Activated effector memory CD4-positive, alpha-beta T cell treated with Interleukin-2 at 50 U/mL for 16 hours (primary cell): ENCODE measurements at regions not wholly inside any gene's neighbourhood (a gene's known extent, or its start where the extent isn't known, plus 50 kb on each side); places are given as distances from the start of the nearest gene placed in this dataset.

Source experiments
- DNase-seq: peaks from one replicate; pipeline ENCODE4 v3.0.0-alpha.2; 2020

- DNase-seq: no peak
Measured at GRCh38 chr4:18291981-18292380, 270.4 kb upstream of the LCORL start.

DNA sequence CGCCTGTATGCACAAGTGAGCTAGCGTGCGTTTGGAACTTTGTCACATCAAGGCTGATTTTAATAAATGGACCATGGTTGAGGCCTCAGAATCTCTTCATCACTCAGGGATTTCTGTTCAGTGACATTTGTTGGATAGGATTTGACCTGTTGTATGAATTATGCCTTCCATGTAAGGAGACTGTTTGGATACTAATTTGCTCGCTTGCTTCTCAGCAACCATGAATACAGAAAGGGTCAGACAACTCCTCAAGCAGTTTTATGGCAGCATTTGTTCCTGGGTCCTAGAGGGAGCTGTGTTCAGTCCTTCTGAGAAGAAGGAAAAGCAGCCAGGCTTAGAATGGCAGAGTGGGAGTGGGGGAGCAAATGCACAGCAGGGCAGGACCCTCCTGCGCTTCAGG is 269.7 kb upstream of the LCORL start:
- DNase-seq: no peak

DNA sequence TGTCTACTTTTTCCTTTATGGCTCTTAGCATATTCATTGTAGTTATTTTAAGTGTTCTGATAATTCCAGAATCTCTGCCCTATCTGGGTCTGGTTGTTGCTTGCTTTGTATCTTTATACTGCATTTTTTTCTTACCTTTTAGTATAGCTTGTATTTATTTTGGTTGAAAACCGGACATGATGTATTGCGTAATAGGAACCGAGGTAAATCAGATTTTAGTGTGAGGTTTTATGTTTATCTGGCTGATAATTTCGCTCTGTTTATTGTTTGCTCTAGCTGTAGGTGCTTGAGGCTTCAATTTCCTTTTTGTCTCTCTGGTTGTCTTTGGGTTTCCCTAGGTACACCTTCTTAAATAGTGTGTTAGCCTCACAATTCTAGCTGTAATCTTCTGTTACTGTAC is 263.8 kb upstream of the LCORL start:
- DNase-seq: no peak

GRCh38 chr4:18278244-18278643 is 256.7 kb upstream of the LCORL start:
- DNase-seq: no peak

DNA sequence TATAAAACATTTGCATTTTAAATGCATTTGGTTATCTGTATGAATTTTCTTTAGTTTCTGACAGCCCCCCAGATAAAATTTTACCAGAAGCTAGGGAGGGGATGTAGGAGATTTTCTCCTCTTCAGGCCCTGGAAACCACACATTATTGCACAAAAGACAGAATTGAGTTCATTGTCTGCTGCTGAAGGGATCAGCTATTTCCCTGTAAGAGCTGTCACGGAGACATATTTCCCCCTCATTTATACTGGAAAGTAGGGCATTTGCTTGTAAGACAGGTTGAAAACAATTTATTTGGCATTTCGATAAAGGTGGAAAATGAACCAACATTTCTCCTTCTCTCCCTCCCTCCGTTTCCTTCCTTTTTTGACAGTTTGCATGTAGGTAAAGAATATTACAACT is 241.3 kb upstream of the LCORL start:
- DNase-seq: no peak

- DNase-seq: no peak
Measured at GRCh38 chr4:18252052-18252451, 230.5 kb upstream of the LCORL start.

DNA sequence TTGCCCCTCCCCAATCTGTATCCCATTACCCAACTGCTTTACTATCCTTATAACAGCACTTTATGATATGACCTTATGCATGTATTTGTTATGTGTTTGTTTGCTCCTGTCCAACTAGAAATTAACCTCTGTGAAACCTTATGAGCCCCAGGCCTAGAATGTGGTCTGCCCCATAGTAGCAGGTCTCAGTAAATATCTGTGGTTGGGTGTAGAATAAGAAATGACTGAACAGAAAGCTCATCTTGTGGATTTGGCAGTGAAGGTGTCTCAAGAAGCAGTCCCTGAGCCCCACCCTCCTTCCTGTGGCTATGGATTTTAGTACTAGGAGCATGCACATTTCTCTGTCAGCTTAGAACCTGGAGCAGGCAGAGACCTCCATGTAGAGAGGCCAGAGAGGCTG is 229.0 kb upstream of the LCORL start:
- no peak for DNase-seq

GRCh38 chr4:18248611-18249010 is 227.1 kb upstream of the LCORL start:
- DNase-seq: no peak

GRCh38 chr4:18247189-18247588 is 225.6 kb upstream of the LCORL start:
- DNase-seq: no peak

DNA sequence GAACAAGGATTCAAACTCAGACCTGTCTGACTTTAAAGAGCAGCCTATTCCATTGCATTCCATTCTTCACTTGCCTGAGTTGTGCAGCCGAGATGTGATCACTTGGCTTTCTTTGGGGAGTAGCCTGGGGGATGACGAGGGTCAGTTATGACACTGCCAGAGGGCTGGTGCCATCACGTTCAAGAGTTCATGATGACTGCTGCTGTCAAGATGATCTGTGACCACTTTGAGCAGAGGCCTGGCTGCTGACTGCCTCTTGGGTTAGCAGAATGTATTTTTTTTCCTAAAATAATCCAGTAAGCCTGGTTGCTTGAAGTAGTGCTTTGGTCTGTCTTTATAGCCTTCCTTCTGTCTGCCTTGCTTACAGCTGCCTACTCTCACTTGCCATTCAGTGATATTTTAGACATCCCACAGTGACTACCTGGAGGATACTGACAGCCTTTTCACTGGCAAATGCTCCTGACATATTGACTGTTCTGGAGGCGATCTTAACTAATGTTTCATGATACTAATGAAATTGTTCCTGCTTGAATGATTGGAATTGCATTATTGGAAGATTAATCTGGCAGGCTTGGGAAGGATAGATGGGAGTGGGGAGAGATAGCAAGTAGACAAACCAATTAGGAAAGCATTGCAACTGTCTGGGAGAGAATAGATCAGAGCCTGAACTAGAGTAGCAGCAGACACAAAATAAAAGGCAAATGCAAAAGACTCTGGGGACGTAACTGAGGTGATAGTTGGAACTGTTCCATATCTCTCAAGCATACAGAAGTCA is 221.6 kb upstream of the LCORL start:
- no peak for DNase-seq

GRCh38 chr4:18241727-18242126 is 220.2 kb upstream of the LCORL start:
- DNase-seq: no peak

DNA sequence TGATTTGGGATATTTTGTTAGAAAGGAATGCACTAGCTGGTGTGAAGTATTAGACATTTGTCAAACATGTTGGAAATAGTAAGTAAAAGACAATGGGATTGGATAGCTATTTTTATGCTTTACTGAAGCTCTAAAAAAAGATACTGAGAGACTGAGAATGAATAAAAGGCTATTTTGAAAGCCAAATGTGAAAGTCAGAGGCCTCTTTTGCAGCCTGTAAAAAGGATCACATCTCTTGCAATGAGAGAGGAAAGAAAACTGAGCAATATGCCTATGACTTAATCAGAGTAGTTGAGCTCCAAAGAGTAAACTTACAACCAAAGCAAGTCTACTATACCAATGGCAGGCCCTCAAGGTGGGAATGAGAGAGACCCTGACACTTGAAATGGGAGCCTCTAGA is 212.6 kb upstream of the LCORL start:
- no peak for DNase-seq

DNA sequence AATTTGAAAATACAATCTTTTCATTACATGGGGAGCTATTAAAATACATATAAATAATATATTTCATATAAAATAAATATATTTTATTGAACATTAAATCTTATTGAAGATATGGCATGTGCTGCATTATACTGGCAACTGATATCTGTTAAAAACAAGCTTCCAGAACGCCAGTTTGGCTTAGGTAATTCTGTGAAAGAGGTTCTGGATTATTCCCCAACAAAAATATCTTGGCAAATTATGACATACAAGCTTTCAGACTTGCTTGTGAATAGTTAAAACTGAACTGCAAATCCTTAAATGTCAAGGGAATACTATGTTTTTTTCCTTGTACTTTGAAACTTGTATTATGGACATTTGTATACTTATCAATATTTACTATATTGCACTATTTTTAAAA is 210.2 kb upstream of the LCORL start:
- DNase-seq: no peak

DNA sequence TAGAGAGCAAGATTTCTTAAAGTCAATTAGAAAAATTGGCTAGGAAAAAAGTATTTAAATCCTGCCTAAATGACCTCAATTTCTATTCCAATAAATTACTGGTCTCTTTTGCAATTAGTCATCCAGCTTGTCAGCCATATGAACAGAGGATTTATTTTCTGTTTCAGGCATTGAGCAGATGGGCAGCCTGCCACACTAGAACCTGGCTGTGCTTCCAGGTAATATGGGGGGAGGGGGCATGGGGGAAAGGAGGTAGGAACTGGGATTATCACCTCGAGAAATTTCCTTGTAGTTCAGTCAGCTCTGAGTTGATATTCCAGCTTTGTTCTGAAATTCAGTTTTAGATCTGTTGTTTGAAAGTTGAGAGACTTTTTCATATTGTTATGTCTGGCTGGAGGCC is 206.3 kb upstream of the LCORL start:
- DNase-seq: no peak

DNA sequence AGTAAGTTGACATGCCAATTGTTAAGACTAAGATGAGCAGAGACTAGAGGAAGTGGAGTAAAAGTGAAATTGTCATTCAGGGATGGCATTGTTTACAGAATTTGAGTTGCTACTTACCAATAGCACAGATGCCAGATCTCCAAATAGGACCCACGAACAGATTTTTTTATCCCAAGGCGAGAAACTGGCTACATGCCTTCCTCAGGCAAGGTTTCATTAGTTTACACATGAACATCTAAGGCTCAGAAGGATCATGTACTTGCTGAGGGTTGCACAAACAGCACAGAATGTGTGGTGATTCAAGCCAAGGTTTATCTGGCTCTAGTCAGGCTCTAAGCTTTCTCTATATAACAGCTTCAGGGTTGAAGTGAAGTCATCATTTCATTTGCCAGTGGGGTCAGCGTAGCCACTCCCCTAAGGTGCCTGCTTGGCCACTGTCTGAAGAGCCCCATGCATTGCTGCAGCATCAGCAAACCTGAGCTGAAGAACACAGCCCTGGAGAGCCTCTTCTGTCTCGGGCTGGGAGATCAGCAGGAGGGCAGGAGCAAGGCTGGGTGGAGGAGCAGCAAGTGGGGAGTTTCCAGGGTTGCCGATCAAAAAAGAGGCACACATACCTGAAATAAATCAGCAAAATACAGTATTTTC is 193.0 kb upstream of the LCORL start:
- no peak for DNase-seq

GRCh38 chr4:18213576-18214198 is 192.1 kb upstream of the LCORL start:
- no peak for DNase-seq

- no peak for DNase-seq
Measured at GRCh38 chr4:18209448-18209847, 187.9 kb upstream of the LCORL start.

- DNase-seq: no peak
Measured at GRCh38 chr4:18203966-18204365, 182.4 kb upstream of the LCORL start.

- DNase-seq: no peak
Measured at GRCh38 chr4:18202486-18202885, 180.9 kb upstream of the LCORL start.

DNA sequence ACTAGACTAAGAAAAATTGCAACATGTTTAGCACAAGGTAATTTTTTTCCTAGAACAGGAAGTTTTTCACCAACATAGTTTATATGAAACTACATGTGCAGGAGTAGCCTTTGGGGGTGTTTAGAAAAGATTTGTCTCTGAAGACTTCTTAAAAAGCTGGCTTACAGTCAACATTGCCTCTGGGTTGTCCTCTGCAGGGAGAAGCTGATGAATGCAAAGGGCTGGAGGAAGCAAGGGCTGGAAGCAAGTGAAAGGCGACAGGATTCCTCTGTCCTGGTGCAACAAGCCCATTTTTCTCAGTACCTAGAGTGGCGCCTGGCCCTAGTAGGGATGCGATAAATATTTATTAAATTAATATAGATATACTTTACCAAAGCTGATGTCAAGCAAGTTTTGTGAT is 180.3 kb upstream of the LCORL start:
- no peak for DNase-seq

- no peak for DNase-seq
Measured at GRCh38 chr4:18198653-18199052, 177.1 kb upstream of the LCORL start.

DNA sequence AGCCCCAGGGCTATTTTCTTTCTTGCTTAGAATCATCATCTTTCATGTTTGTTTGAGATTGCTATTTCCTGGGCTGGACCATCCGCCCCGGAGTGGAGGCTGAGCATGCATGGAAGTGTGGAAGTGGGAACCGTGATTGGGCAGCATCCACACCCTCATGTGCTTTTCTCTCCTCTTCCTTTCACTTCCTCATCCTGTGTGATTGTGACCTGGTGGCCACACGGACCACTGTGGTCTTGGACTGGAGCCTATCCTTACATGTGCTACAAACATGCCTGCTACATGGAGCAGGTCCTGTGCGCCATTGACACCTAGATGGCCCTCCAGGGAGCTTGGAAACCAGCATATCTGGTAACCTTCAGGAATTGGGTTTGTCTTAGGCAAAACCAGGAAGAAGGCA is 175.9 kb upstream of the LCORL start:
- DNase-seq: no peak

GRCh38 chr4:18194278-18194677 is 172.7 kb upstream of the LCORL start:
- no peak for DNase-seq

- no peak for DNase-seq
Measured at GRCh38 chr4:18192901-18193300, 171.3 kb upstream of the LCORL start.
